ENCODE measurements at regions not wholly inside any gene's neighbourhood (a gene's known extent, or its start where the extent isn't known, plus 50 kb on each side); places are given as distances from the start of the nearest gene placed in this dataset.

DNA sequence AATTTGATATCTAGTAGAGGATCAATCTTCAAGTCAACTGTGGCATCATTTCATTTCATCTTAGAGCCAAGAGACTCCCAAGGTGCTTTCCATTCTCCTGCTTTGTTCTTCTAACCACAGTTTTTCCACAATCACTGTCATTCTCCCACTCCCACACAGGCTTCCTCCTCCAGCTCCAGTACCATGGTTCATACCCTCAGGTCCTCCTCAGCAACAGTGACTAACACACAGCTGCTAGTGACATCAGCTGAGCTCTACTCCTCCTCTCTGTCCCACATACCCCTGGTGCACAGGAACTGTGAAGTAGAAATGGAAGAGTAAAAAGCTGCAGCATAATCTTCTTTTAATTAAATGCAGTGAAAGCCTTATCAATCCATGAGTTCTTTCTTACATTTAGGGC lies 200.2 kb upstream of the DPH6 start:
- Histone ChIP-seq H3K4me1 (ENCODE audit: control insufficient read depth, insufficient read depth, low read length) (no peaks in the 10 kb centered on the region), H3K36me3 (ENCODE audit: control insufficient read depth, insufficient read depth, low read length) (no peaks in the 10 kb centered on the region), H3K27me3 (ENCODE audit: control insufficient read depth, insufficient read depth, low read length) (no peaks in the 10 kb centered on the region), H3K9me3 (ENCODE audit: control insufficient read depth, insufficient read depth, low read length) (no peaks in the 10 kb centered on the region), H3K27ac (ENCODE audit: low read length) (no peak overlapping the region), H3K4me3 (ENCODE audit: low read length) (no peak overlapping the region)
- H3K4me1 Mint-ChIP-seq = no peaks in the 10 kb centered on the region
- intact Hi-C loops (cut with micrococcal nuclease) = no loop called here
- DNase-seq (no peak), ATAC-seq (no peak)
- peaks cover 0 to 2% of the 10 kb centered on the region in 2 donors for H3K9me3 Mint-ChIP-seq
- no peak overlapping the region for H3K27ac Mint-ChIP-seq
- no peak overlapping the region for H3K4me3 Mint-ChIP-seq
- H3K36me3 Mint-ChIP-seq = no peaks in the 10 kb centered on the region
- TF ChIP-seq, protein P1, sequence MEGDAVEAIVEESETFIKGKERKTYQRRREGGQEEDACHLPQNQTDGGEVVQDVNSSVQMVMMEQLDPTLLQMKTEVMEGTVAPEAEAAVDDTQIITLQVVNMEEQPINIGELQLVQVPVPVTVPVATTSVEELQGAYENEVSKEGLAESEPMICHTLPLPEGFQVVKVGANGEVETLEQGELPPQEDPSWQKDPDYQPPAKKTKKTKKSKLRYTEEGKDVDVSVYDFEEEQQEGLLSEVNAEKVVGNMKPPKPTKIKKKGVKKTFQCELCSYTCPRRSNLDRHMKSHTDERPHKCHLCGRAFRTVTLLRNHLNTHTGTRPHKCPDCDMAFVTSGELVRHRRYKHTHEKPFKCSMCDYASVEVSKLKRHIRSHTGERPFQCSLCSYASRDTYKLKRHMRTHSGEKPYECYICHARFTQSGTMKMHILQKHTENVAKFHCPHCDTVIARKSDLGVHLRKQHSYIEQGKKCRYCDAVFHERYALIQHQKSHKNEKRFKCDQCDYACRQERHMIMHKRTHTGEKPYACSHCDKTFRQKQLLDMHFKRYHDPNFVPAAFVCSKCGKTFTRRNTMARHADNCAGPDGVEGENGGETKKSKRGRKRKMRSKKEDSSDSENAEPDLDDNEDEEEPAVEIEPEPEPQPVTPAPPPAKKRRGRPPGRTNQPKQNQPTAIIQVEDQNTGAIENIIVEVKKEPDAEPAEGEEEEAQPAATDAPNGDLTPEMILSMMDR (IDR thresholded peaks at IDR 0.05) = no peak
- H3K27me3 Mint-ChIP-seq (ENCODE audit: low read depth in 2 of 2) = no peaks in the 10 kb centered on the region

GRCh38 chr15:35748105-35748504 lies 202.1 kb upstream of the DPH6 start:
- Mint-ChIP-seq H3K4me3 (no peak overlapping the region), H3K9me3 (peaks cover 0 to 2% of the 10 kb centered on the region in 2 donors), H3K27me3 (ENCODE audit: low read depth in 2 of 2) (no peaks in the 10 kb centered on the region), H3K36me3 (no peaks in the 10 kb centered on the region), H3K4me1 (no peaks in the 10 kb centered on the region), H3K27ac (no peak overlapping the region)
- DNase-seq (no peak), ATAC-seq (no peak)
- TF ChIP-seq, protein P1 (IDR thresholded peaks at IDR 0.05) = no peak
- Histone ChIP-seq H3K27me3 (ENCODE audit: control insufficient read depth, insufficient read depth, low read length) (no peaks in the 10 kb centered on the region), H3K9me3 (ENCODE audit: control insufficient read depth, insufficient read depth, low read length) (no peaks in the 10 kb centered on the region), H3K27ac (ENCODE audit: low read length) (no peak overlapping the region), H3K36me3 (ENCODE audit: control insufficient read depth, insufficient read depth, low read length) (no peaks in the 10 kb centered on the region), H3K4me1 (ENCODE audit: control insufficient read depth, insufficient read depth, low read length) (no peaks in the 10 kb centered on the region), H3K4me3 (ENCODE audit: low read length) (no peak overlapping the region)
- intact Hi-C loops (cut with micrococcal nuclease) = no loop called here
- WGBS (ENCODE audit: insufficient coverage) = 99% methylated on average over 5 of the region's 5 CpGs

GRCh38 chr15:35750051-35750450 lies 204.1 kb upstream of the DPH6 start:
- H3K27ac ChIP-seq (ENCODE audit: low read length) = no peak overlapping the region
- Mint-ChIP-seq H3K27me3 (ENCODE audit: low read depth in 2 of 2) (no peaks in the 10 kb centered on the region), H3K9me3 (no peaks in the 10 kb centered on the region), H3K4me1 (no peaks in the 10 kb centered on the region), H3K4me3 (no peak overlapping the region), H3K27ac (no peak overlapping the region), H3K36me3 (no peaks in the 10 kb centered on the region)
- TF ChIP-seq, protein P1 (IDR thresholded peaks at IDR 0.05) = no peak
- ATAC-seq = no peak
- H3K36me3 ChIP-seq (ENCODE audit: control insufficient read depth, insufficient read depth, low read length) = no peaks in the 10 kb centered on the region
- H3K9me3 ChIP-seq (ENCODE audit: control insufficient read depth, insufficient read depth, low read length) = no peaks in the 10 kb centered on the region
- DNase-seq = no peak
- H3K4me3 ChIP-seq (ENCODE audit: low read length) = no peak overlapping the region
- H3K27me3 ChIP-seq (ENCODE audit: control insufficient read depth, insufficient read depth, low read length) = no peaks in the 10 kb centered on the region
- intact Hi-C loops (cut with micrococcal nuclease) = no loop called here
- no peaks in the 10 kb centered on the region for H3K4me1 ChIP-seq (ENCODE audit: control insufficient read depth, insufficient read depth, low read length)

DNA sequence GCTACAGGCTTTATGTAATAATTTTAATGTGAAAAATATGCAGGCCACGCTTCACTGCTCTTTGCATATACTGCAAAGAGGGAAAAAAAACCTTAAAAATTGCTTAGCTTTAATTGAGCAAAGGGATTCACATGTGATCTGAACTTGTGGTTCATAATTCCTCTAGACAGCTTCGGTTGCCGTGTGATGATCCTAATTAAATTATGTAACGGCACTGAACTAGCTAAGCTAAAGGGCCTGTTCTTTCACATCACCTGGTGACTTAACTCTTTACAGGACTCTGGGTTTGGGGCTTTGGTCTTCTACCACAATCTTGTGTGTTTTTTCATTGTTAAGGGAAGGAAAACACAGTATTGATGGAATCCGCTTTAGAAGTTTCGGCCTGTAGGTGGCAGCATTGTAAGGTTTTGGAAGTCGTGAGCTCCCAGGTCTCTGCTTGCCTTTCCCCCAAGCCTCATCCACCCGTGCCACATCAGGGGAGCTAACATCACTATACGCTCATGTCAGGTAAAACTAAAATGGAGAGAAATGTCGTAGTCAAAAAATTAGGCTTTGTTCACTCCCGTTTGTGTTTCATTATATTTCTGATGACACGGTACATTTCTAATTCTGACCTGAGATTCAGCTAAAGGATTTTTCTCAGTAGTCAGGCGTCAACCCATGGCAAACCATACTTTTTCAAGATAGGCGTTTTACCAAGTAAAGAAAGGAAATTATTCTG lies 205.6 kb upstream of the DPH6 start:
- H3K36me3 ChIP-seq (ENCODE audit: control insufficient read depth, insufficient read depth, low read length) = no peaks in the 10 kb centered on the region
- ATAC-seq (no peak), DNase-seq (peak in 1 of 2 donors; percentile 55)
- TF ChIP-seq, protein P1 (IDR thresholded peaks at IDR 0.05) = peak; percentile 18
- no peak overlapping the region for H3K4me3 ChIP-seq (ENCODE audit: low read length)
- Mint-ChIP-seq H3K4me3 (no peak overlapping the region), H3K27ac (no peak overlapping the region), H3K27me3 (ENCODE audit: low read depth in 2 of 2) (no peaks in the 10 kb centered on the region), H3K9me3 (no peaks in the 10 kb centered on the region), H3K36me3 (no peaks in the 10 kb centered on the region), H3K4me1 (no peaks in the 10 kb centered on the region)
- WGBS (ENCODE audit: insufficient coverage) = 35% methylated on average over 12 of the region's 14 CpGs
- no peaks in the 10 kb centered on the region for H3K27me3 ChIP-seq (ENCODE audit: control insufficient read depth, insufficient read depth, low read length)
- no peaks in the 10 kb centered on the region for H3K4me1 ChIP-seq (ENCODE audit: control insufficient read depth, insufficient read depth, low read length)
- no peaks in the 10 kb centered on the region for H3K9me3 ChIP-seq (ENCODE audit: control insufficient read depth, insufficient read depth, low read length)
- intact Hi-C loops (cut with micrococcal nuclease) = no loop called here
- H3K27ac ChIP-seq (ENCODE audit: low read length) = no peak overlapping the region

All from natural killer cell (primary cell).